ENCODE measurements at regions not wholly inside any gene's neighbourhood (a gene's known extent, or its start where the extent isn't known, plus 50 kb on each side); places are given as distances from the start of the nearest gene placed in this dataset.
"Not testable (repeated sequence)": the region's sequence is repeated elsewhere in the genome, so short reads cannot be mapped to it uniquely, and the experiment has no call there.

- DNase-seq (ENCODE audit: low spot score), result no peak
Observed at GRCh38 chr10:36496758-36497157, 628.6 kb upstream of the ANKRD30A start.

- DNase-seq (ENCODE audit: low spot score), result no peak
Observed at GRCh38 chr10:36494371-36494770, 631.0 kb upstream of the ANKRD30A start.

DNA sequence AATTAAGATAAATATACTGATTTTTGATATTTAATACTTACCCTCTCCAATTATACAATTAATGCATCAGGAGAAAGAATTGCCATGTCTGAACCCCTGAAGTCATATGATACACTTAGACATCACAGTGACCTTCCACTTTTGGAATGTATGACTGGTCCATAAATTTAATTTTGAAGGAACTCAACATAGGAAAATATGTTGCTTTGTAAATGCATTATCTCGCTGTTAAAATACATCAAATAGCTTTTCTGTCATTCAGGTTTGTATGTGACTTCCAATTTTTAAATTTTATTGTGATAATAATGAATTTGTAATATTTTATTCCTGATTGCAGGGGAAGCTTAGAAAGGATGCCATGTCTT, 631.9 kb upstream of the ANKRD30A start:
- no peak for DNase-seq (ENCODE audit: low spot score)

DNA sequence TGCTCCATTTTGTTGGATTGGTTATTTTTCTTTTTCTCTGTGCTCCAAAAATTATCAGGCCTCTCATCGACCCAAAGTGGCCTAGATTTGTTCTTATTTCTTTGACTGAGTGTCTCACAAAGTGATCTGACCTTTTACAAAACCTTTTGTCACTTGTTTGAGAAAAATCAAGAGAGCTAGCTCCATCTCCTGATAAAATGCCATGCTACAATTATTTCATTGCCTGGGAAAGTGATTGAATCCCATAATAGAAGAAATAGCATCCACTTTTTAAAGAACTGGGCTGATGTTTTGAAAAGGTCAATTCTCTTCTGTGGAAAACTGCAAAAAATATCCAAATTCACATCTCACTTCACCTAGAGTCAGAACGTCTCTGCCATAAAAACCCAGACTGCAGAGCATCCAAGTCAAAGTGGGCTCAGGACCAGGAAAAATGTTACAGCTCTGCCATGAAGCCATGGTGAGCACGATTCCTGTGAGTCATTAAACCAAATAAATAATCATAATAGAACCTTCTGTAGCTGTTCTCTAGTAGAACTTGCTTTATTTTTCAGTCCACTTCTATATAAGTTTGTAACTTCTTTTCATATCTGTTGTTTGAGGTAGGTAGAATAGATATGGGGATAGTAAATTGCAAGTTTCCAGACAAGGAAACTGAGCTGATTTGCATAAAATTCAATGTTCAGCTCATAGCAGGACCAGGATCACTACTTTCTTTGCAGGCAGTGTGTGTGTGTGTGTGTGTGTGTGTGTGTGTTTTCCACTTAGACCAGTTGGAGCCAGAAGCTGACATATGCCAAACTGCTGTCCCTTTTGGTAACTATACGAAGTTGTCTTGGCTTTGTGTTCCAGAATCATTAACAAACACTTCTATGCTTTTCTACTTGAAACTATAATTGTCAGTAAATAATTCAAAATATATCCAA, 632.5 kb upstream of the ANKRD30A start:
- DNase-seq (ENCODE audit: low spot score), result no peak

DNA sequence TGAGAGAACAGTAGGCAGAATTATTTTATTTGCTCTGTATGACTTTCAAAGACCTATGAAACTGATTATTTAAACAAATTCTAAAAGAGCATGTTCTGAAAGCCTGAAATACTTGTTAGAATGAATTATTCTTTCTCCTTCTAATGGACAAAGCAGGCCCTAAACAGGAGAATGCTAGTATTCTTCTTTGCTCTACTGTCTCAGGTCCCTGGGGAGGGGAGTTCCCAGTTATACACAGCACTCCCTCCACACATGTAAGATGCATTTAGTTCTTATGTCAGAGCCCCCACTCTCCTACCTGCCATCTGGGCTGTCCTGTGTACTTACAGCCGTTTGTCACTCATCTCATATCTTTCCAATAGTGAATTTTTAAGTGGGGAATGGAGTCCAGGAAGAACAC, 633.5 kb upstream of the ANKRD30A start:
- DNase-seq (ENCODE audit: low spot score), result no peak

GRCh38 chr10:36489611-36490228, 635.7 kb upstream of the ANKRD30A start:
- no peak for DNase-seq (ENCODE audit: low spot score)

DNA sequence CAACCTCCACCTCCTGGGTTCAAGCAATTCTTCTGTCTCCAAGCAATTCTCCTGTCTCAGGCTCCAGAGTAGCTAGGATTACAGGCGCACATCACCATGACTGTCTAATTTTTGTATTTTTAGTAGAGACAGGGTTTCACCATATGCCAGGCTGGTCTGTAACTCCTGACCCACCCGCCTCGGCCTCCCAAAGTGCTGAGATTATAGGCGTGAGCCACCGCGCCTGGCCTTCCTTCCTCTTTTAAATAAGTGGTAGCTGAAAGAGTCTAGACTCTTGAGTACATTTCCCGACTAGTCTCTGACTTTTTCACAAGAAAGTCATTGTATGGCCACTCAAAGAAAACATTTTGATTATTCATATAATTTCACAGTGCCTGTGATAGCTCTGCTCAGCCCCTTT, 636.2 kb upstream of the ANKRD30A start:
- DNase-seq (ENCODE audit: low spot score), result no peak

GRCh38 chr10:36488579-36488978, 636.8 kb upstream of the ANKRD30A start:
- no peak for DNase-seq (ENCODE audit: low spot score)

DNA sequence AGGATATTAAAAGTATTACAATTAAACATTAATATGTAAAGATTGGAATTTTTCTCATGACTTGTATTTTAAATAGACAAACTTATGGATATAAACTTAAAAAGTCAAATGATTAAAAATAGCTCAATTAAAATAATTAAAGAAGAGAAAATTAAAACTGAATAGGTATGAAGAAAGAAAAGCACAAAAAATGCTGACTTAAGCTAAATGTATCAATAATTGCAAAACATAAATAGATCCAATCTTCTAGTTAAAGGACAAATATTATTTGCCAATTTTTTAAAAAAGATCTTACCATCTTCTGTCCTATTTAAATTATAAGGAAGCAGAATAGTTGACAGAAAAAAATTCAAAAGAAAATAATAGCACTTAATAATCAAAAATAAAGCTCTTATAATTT, 646.3 kb upstream of the ANKRD30A start:
- no peak for DNase-seq (ENCODE audit: low spot score)

- no peak for DNase-seq (ENCODE audit: low spot score)
Observed at GRCh38 chr10:36476399-36476798, 649.0 kb upstream of the ANKRD30A start.

- no peak for DNase-seq (ENCODE audit: low spot score)
Observed at GRCh38 chr10:36475746-36476145, 649.7 kb upstream of the ANKRD30A start.

- no peak for DNase-seq (ENCODE audit: low spot score)
Observed at GRCh38 chr10:36474456-36474855, 650.9 kb upstream of the ANKRD30A start.

- no peak for DNase-seq (ENCODE audit: low spot score)
Observed at GRCh38 chr10:36473122-36473521, 652.3 kb upstream of the ANKRD30A start.

DNA sequence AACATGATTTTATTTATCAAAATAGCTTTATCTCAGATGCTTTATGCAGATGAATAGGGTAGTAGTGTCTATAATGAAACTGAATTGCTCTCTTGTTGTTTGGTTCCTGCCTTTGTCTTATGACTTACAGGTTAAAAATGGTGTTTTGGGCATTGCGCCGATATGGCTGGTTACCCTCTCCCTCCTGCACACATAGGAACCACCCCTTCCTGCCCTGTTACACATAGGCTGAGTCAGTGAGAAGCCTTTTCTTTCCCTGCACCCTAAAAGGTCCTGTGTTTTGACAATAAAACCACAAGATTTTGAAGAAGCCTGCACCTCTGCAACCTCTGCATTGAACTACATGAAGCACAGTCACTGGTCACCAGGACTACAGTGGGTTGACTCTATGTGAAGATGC, 655.8 kb upstream of the ANKRD30A start:
- DNase-seq (ENCODE audit: low spot score), result no peak

DNA sequence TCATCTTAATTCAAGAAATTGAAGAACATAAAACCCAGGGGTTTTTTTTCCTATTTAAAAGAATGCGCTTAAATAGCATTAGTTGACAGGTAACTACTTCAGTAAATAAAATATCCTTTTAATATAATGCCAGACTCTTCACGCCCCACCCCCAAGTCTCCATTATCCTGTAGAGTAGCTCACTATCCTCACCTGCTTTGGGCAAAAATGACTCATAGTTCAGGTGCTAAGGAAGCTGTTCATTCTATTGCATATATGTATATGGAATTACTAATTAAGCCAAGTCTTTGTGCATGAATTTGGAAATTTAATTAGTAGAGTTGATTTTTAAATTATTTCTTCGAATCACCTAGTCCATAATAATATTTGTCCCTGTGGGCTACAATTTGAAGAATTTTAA, 656.8 kb upstream of the ANKRD30A start:
- no peak for DNase-seq (ENCODE audit: low spot score)

DNA sequence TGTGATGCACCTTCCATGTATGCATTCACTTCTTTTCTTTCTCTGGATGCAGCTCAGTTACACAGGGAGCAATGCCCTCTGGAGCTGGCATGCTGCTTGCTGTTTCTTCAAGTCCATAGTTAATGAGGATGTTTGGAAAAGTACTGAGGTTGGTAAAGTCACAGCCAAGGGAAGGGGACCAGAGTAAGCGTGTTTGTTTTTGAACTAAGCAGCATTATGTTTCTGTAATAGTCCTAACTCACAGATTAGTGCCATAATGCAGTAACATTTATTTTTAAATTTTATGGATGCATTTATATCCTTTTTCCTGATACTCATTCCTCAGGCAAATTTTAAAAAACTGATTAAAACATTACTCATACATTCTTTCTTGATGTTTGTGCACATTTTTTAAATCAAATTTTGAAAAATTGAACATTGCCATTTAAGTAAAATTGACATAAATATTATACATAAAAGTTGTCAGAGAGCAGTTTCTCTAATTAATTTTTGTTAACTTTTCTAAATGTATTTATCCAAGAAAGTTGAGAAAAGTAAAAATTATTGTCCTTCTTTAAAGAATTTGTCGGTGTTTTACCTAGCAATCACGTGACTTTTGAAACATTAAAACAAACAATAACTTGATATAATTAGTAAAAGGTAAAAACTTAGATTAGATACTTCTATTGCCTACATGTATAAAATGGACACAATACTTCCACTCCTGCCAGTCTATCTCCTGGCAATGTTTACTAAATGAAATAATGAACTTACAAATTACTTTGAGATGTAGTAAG, 659.6 kb upstream of the ANKRD30A start:
- no peak for DNase-seq (ENCODE audit: low spot score)

GRCh38 chr10:36464291-36464690, 661.1 kb upstream of the ANKRD30A start:
- DNase-seq (ENCODE audit: low spot score), result no peak

DNA sequence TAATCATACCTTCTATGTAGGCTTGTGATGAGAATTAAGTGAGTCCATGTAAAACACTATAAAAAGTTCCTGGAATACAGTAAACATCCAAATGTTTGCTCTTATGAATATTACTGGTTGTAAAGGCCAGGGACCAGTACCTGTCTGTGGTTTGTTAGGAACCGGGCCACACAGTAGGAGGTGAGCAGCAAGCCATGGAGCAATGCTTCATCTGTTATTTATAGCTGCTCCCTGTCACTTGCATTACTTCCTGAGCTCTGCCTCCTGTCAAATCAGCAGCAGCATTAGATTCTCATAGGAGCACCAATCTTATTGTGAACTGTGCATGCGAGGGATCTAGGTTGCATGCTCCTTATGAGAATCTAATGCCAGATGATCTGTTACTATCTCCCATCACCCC, 662.0 kb upstream of the ANKRD30A start:
- DNase-seq (ENCODE audit: low spot score), result no peak

GRCh38 chr10:36462194-36462593, 663.2 kb upstream of the ANKRD30A start:
- DNase-seq (ENCODE audit: low spot score), result no peak

DNA sequence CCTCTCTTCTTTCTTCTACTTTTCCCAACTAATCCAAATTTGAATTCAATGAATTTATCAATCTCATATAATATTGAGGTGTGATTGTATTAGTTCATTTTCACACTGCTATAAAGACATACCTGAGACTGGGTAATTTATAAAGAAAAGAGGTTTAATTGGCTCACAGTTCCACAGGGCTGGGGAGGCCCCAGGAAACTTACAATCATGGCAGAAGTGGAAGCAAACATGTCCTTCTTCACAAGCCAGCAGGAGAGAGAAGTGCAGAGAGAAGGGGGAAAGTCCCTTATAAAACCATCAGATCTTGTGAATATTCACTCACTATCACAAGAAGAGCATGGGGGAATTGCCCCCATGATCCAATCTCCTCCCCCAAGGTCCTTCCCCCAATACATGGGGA, 667.0 kb upstream of the ANKRD30A start:
- DNase-seq (ENCODE audit: low spot score), result not testable (repeated sequence)

DNA sequence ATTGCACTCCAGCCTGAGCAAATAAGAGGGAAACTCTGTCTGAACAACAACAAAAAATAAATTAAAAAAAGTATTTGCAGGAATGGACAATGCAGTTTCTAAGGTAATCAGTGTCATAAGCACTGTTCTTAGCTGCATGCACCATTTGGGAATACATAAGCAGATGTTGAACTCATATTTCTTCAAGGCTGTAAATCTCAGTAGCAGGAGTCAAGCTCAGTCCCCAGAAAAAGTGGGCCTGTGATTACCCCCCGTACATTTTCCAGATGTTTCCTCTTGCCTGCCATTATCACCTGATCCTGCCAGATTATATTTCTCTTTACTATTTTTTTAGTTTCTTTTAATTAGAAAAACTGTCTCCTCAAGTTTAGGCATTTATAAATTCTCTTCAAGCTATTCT, 667.6 kb upstream of the ANKRD30A start:
- DNase-seq (ENCODE audit: low spot score), result no peak

DNA sequence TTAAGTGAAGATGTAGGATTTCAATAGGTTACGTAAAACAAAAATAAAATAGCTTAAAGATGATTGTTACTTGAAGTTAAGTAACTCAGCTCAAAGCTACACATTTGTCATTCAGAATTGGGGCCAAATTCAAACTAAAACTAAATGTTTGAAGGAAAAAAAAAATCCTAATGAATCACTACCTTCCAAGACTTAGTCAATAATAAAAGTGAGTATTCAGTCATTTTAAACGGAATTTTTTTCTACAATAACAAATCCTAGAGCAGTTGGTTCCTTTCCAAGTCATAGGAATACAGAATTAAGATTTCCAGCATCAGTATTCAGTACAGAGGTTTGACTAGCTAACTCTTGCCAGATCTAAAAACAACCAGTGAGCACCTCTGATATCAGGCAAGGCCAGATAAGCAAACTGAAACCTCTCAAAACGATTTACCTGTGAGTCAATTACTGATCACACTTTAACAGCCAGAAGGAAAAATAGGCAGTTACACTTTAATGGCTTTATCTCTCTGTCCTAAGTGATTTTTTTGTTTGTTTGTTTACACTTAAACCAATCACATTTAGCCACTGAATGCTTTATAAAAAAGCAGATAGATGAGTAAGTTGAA, 669.8 kb upstream of the ANKRD30A start:
- DNase-seq (ENCODE audit: low spot score), result no peak
